ENCODE measurements at regions not wholly inside any gene's neighbourhood (a gene's known extent, or its start where the extent isn't known, plus 50 kb on each side); places are given as distances from the start of the nearest gene placed in this dataset.

DNA sequence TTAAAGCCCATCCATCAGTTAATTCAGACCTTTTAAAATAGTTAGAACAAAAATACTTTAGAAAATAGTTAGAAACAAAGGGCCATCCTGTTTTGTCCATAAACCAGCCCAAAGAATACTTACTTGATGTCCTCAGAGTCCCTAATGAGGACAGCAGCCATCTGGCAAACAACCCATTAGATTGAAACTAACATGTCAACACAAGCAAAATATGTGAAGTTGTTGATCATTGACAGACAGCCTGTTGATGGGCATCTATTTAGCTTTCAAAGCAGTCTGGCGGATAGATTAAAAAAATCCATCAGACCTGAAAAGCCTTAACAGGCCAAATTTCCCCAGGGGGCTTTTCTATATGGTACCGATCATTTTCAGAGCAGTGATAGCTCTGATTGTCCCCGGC, 154.2 kb upstream of the TSHZ2 start:
- TF ChIP-seq, protein P1, sequence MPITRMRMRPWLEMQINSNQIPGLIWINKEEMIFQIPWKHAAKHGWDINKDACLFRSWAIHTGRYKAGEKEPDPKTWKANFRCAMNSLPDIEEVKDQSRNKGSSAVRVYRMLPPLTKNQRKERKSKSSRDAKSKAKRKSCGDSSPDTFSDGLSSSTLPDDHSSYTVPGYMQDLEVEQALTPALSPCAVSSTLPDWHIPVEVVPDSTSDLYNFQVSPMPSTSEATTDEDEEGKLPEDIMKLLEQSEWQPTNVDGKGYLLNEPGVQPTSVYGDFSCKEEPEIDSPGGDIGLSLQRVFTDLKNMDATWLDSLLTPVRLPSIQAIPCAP (CRISPR knock-in tag; IDR thresholded peaks at IDR 0.05) = no peak
- TF ChIP-seq, protein P2, sequence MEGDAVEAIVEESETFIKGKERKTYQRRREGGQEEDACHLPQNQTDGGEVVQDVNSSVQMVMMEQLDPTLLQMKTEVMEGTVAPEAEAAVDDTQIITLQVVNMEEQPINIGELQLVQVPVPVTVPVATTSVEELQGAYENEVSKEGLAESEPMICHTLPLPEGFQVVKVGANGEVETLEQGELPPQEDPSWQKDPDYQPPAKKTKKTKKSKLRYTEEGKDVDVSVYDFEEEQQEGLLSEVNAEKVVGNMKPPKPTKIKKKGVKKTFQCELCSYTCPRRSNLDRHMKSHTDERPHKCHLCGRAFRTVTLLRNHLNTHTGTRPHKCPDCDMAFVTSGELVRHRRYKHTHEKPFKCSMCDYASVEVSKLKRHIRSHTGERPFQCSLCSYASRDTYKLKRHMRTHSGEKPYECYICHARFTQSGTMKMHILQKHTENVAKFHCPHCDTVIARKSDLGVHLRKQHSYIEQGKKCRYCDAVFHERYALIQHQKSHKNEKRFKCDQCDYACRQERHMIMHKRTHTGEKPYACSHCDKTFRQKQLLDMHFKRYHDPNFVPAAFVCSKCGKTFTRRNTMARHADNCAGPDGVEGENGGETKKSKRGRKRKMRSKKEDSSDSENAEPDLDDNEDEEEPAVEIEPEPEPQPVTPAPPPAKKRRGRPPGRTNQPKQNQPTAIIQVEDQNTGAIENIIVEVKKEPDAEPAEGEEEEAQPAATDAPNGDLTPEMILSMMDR (IDR thresholded peaks at IDR 0.05) = no peak
- TF ChIP-seq ATF3 (CRISPR knock-in tag; conservative IDR thresholded peaks at IDR 0.05) (no peak), SMAD4 (CRISPR knock-in tag; IDR thresholded peaks at IDR 0.05) (no peak)

Measured in WTC11 (cell line).